HFF-Myc (cell line): ENCODE measurements at regions not wholly inside any gene's neighbourhood (a gene's known extent, or its start where the extent isn't known, plus 50 kb on each side); places are given as distances from the start of the nearest gene placed in this dataset.

ENCODE experiments used
- DNase-seq: peaks from one replicate; pipeline ENCODE4 v3.0.0-alpha.2; 2011; ENCODE audit warnings: low read depth; ENCODE audit errors: extremely low read depth
- H3K4me3 ChIP-seq: replicated peaks from 2 replicates; pipeline ENCODE4 v1.5.1; 2011; ENCODE audit warnings: low read depth, mild to moderate bottlenecking, control low read depth, low read length
- TF ChIP-seq, protein P1 (sequence below): IDR thresholded peaks from 2 replicates; pipeline ENCODE4 v1.5.1; 2012; ENCODE audit warnings: mild to moderate bottlenecking, low read depth, low read length, control low read depth; ENCODE audit errors: missing control alignments

DNA sequence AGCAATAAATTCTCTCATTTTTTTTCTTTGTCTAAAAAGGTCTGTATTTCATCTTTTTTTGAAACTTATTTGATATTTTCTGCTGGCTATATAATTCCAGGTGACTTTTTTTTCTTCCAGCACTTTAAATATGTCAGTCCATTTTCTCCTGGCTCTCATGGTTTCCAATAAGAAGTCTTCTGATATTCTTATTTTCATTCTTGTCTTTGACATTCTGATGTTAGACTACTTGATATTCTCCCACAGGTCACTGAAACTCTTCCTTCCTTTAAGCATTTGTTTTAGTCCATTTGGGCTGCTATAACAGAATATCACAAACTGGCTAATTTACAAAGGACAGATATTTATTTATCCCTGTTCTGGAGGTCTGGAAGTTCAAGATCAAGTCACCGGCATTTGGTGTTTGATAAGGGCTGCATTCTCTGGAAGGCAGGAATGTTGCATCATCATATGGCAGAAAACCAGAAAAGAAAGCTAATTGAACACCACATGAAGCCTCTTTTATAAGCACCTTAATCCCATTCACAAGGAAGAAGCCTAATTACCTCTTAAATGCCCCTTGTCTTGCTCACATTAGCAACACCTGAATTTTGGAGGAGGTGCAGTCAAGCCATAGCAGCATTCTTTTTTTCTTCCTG lies 242.1 kb upstream of the TNRC6C start:
- no peak for DNase-seq
- H3K4me3 ChIP-seq = no peak overlapping the region
- TF ChIP-seq, protein P1, sequence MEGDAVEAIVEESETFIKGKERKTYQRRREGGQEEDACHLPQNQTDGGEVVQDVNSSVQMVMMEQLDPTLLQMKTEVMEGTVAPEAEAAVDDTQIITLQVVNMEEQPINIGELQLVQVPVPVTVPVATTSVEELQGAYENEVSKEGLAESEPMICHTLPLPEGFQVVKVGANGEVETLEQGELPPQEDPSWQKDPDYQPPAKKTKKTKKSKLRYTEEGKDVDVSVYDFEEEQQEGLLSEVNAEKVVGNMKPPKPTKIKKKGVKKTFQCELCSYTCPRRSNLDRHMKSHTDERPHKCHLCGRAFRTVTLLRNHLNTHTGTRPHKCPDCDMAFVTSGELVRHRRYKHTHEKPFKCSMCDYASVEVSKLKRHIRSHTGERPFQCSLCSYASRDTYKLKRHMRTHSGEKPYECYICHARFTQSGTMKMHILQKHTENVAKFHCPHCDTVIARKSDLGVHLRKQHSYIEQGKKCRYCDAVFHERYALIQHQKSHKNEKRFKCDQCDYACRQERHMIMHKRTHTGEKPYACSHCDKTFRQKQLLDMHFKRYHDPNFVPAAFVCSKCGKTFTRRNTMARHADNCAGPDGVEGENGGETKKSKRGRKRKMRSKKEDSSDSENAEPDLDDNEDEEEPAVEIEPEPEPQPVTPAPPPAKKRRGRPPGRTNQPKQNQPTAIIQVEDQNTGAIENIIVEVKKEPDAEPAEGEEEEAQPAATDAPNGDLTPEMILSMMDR = no peak

DNA sequence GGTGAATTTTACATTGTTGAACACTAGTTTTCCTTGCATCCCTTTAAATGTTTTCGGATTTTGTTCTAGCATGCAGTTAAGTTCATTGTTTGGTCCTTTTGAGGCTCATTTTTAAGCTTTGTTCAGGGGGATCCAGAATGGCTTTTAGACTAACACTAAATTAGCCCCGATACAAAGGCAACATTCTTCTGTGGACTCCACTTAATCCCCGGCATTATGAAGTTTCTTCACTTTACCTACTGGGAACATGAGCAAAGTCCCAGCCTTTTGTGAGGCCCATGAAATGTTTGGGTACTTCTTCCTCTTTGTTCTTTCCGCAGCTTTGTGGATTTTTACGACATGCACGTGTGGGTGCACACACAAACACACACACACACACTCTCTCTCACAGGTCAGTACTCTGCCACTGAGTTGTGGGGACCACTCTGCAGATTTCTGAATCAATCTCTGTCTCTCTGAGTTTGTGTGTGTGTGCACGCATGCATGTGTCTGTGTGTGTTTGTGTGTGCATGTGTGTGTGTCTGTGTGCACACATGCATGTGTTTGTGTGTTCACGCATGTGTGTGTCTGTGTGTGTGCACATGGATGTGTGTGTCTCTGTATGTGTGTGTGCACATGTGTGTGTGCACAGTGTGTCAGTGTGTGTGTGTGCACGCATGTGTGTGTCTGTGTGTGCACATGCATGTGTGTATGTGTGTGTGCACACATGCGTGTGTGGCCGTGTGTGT lies 240.4 kb upstream of the TNRC6C start:
- H3K4me3 ChIP-seq = no peak overlapping the region
- TF ChIP-seq, protein P1 = no peak
- DNase-seq = no peak

DNA sequence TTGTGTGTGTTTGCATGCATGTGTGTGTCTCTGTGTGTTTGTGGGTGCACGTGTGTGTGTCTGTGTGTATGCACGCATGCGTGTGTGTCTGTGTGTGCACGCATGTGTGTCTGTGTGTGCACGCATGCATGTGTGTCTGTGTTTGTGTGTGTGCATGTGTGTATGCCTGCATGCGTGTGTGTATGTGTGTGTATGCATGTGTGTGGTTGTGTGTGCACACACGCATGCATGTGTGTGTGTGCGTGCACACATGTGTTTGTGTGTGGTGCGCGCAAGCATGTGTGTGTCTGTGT lies 239.9 kb upstream of the TNRC6C start:
- no peak for DNase-seq
- no peak overlapping the region for H3K4me3 ChIP-seq
- TF ChIP-seq, protein P1 = no peak

DNA sequence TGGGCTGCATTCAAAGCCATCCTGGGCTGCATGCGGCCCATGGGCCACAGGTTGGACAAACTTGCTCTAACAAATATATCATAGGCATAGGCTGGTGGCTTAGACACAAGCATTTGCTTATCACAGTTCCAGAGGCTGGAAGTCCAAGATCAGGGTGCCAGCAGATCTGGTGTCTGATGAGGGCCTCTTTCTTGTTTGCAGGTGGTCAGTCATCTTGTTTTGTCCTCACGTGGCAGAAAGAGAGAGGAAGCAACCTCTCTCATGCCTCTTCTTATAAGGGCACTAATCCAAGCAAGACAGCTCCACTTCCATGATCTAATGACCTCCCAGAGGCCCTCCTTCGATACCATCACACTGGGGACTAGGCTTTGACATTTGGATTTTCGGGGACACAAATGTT lies 238.7 kb upstream of the TNRC6C start:
- no peak for DNase-seq
- TF ChIP-seq, protein P1 = no peak
- H3K4me3 ChIP-seq = no peak overlapping the region

DNA sequence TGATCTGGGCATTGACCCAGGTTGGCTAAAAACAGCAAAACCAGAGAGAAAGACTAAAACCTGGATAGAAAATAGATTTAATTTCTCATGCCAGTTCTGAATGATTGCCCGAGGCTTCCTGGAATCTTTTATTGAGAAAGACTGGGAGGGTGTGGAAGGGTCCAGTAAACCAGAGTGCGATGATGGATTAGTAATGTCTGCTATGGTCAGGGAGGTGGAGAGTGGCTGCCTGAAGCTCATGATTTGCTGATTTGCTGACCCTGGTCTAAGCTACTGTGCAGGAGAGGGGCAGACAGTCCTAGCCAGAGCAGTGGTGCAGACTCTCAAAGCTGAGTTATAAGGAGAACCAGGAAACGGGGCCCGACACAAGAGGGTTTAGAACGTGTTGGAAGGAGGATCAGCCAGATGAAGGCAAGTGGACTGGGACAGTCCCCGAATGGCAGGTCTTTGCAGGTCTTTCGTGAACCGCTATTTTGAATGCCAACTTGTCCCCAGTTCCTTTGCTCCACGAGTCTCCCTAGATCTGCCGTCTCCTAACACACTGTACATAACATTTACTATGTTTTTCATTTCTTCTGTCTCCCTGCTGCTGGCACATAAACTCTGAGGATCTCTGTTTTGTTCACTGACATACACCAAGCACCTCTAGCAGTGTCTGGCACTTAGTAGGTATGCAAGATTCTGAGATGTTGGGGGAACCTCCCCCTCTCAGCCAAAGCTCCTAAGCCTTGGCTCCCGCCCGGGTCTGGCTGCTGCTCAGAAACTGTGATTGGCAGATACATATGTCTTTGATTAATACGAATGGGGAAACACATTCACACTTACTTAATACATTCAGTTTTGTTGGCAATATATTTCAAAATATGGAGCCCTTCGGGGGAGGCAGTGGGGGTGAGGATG lies 237.3 kb upstream of the TNRC6C start:
- no peak for DNase-seq
- H3K4me3 ChIP-seq = no peak overlapping the region
- TF ChIP-seq, protein P1 = no peak

DNA sequence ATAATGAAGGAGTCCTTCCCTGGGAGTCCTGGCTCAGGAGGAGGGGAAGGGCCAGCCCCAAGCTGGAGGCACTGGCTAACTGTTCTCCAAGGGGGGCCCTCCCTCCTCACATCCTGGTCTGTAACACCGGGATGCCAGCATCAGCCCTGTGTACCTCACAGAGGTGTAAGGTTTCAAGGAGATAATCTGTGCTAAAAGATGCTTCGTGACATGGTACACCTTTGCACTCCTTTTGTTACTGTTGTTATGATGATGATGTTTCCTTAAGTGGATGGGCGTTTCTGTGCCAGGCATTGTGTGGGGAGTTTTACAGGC lies 236.7 kb upstream of the TNRC6C start:
- DNase-seq = no peak
- TF ChIP-seq, protein P1 = no peak
- H3K4me3 ChIP-seq = no peak overlapping the region
